Testis (tissue), 2 donors: ENCODE measurements at regions not wholly inside any gene's neighbourhood (a gene's known extent, or its start where the extent isn't known, plus 50 kb on each side); places are given as distances from the start of the nearest gene placed in this dataset.

ENCODE experiments used
- POLR2A ChIP-seq: fragments of 450-650 bp; IDR thresholded peaks from one replicate; pipeline ENCODE4 v1.6.1; 2017; ENCODE audit warnings: antibody characterized with exemption, mild to moderate bottlenecking, moderate library complexity
- TF ChIP-seq, protein P1 (sequence below), 3 experiments: fragments of 450-650 bp in 2 of 3; fragments of 200-600 bp in 1 of 3; sonication (generic) in 1 of 3; IDR thresholded peaks; one replicate each; pipeline ENCODE4 v1.5.1; 2016 to 2019; ENCODE audit warnings: antibody characterized with exemption in 3 of 3, mild to moderate bottlenecking in 2 of 3, moderate library complexity in 1 of 3

GRCh38 chr13:80955501-80955900, 614.6 kb upstream of the SPRY2 start:
- TF ChIP-seq, protein P1, sequence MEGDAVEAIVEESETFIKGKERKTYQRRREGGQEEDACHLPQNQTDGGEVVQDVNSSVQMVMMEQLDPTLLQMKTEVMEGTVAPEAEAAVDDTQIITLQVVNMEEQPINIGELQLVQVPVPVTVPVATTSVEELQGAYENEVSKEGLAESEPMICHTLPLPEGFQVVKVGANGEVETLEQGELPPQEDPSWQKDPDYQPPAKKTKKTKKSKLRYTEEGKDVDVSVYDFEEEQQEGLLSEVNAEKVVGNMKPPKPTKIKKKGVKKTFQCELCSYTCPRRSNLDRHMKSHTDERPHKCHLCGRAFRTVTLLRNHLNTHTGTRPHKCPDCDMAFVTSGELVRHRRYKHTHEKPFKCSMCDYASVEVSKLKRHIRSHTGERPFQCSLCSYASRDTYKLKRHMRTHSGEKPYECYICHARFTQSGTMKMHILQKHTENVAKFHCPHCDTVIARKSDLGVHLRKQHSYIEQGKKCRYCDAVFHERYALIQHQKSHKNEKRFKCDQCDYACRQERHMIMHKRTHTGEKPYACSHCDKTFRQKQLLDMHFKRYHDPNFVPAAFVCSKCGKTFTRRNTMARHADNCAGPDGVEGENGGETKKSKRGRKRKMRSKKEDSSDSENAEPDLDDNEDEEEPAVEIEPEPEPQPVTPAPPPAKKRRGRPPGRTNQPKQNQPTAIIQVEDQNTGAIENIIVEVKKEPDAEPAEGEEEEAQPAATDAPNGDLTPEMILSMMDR (IDR thresholded peaks at IDR 0.05), result no peak
- no peak for TF ChIP-seq POLR2A
